ENCODE measurements at regions not wholly inside any gene's neighbourhood (a gene's known extent, or its start where the extent isn't known, plus 50 kb on each side); places are given as distances from the start of the nearest gene placed in this dataset.

GRCh38 chr5:159511570-159511969 is 181.3 kb upstream of the IL12B start:
- TF ChIP-seq POLR2AphosphoS5 (IDR thresholded peaks at IDR 0.05; ENCODE audit: low read depth), result no peak
- TF ChIP-seq, protein P1, sequence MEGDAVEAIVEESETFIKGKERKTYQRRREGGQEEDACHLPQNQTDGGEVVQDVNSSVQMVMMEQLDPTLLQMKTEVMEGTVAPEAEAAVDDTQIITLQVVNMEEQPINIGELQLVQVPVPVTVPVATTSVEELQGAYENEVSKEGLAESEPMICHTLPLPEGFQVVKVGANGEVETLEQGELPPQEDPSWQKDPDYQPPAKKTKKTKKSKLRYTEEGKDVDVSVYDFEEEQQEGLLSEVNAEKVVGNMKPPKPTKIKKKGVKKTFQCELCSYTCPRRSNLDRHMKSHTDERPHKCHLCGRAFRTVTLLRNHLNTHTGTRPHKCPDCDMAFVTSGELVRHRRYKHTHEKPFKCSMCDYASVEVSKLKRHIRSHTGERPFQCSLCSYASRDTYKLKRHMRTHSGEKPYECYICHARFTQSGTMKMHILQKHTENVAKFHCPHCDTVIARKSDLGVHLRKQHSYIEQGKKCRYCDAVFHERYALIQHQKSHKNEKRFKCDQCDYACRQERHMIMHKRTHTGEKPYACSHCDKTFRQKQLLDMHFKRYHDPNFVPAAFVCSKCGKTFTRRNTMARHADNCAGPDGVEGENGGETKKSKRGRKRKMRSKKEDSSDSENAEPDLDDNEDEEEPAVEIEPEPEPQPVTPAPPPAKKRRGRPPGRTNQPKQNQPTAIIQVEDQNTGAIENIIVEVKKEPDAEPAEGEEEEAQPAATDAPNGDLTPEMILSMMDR (IDR thresholded peaks at IDR 0.05; ENCODE audit: insufficient read depth, low read length), result no peak
- TF ChIP-seq GABPA (IDR thresholded peaks at IDR 0.05; ENCODE audit: low read depth), result no peak
